Neural progenitor cell (in vitro differentiated cells): ENCODE measurements at regions not wholly inside any gene's neighbourhood (a gene's known extent, or its start where the extent isn't known, plus 50 kb on each side); places are given as distances from the start of the nearest gene placed in this dataset.

Source experiments
- EZH2 ChIP-seq: fragments of 200-600 bp; sonication (generic); IDR thresholded peaks from 2 replicates; pipeline ENCODE4 v1.6.1; 2017; ENCODE audit warnings: antibody characterized with exemption, mild to moderate bottlenecking, moderate library complexity
- EZH2phosphoT487 ChIP-seq: fragments of 200-600 bp; sonication (generic); IDR thresholded peaks from 2 replicates; pipeline ENCODE4 v1.6.1; 2017; ENCODE audit warnings: antibody characterized with exemption
- TF ChIP-seq, protein P1 (sequence below): fragments of 200-600 bp; sonication (generic); IDR thresholded peaks from 2 replicates; pipeline ENCODE4 v1.5.1; 2017; ENCODE audit warnings: antibody characterized with exemption, mild to moderate bottlenecking

DNA sequence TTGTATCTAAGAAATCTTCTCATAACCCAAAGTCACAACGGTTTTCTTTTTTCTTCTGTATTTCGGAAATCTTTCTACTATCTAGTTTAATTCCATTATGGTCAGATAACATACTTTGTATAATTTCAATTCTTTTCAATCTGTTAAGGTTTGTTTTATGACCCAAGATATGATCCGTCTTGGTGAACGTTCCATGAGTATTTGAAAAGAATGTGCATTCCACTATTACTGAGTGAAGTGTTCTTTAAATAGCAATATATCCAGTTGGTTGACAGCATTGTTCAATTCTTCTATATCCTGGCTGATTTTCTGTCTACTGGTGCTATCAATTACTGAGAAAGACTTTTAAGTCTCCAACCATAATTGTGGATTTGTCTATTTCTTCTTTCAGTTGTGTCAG is 414.5 kb downstream of the TNS1 start:
- TF ChIP-seq EZH2: no peak
- TF ChIP-seq, protein P1, sequence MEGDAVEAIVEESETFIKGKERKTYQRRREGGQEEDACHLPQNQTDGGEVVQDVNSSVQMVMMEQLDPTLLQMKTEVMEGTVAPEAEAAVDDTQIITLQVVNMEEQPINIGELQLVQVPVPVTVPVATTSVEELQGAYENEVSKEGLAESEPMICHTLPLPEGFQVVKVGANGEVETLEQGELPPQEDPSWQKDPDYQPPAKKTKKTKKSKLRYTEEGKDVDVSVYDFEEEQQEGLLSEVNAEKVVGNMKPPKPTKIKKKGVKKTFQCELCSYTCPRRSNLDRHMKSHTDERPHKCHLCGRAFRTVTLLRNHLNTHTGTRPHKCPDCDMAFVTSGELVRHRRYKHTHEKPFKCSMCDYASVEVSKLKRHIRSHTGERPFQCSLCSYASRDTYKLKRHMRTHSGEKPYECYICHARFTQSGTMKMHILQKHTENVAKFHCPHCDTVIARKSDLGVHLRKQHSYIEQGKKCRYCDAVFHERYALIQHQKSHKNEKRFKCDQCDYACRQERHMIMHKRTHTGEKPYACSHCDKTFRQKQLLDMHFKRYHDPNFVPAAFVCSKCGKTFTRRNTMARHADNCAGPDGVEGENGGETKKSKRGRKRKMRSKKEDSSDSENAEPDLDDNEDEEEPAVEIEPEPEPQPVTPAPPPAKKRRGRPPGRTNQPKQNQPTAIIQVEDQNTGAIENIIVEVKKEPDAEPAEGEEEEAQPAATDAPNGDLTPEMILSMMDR: no peak
- no peak for TF ChIP-seq EZH2phosphoT487
